C4-2B (cell line): ENCODE measurements at regions not wholly inside any gene's neighbourhood (a gene's known extent, or its start where the extent isn't known, plus 50 kb on each side); places are given as distances from the start of the nearest gene placed in this dataset.

Source experiments
- ZFX ChIP-seq: fragments of 450-650 bp; IDR thresholded peaks from 2 replicates; pipeline ENCODE4 v1.6.1; 2017
- TF ChIP-seq, protein P1 (sequence below): fragments of 450-650 bp; conservative IDR thresholded peaks from 2 replicates; pipeline ENCODE4 v1.5.1; 2017; ENCODE audit warnings: mild to moderate bottlenecking

DNA sequence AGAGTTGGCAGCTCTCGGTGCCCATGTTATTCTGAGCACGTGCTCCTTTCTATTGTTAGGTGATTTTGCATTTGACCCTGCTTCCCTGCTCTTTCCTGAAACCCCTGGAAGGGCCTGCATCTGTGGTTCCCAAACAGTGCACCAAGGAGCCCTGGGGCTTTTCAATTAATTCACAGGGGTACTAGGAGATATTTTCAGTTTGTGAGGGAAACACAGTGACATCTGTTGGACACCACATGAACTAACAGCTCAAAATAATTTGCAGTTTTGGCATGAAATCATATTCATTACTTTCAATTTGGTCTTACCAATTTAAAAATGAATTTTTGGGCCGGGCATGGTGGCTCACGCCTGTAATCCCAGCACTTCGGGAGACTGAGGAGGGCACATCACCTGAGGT is 156.6 kb downstream of the GATB start:
- TF ChIP-seq, protein P1, sequence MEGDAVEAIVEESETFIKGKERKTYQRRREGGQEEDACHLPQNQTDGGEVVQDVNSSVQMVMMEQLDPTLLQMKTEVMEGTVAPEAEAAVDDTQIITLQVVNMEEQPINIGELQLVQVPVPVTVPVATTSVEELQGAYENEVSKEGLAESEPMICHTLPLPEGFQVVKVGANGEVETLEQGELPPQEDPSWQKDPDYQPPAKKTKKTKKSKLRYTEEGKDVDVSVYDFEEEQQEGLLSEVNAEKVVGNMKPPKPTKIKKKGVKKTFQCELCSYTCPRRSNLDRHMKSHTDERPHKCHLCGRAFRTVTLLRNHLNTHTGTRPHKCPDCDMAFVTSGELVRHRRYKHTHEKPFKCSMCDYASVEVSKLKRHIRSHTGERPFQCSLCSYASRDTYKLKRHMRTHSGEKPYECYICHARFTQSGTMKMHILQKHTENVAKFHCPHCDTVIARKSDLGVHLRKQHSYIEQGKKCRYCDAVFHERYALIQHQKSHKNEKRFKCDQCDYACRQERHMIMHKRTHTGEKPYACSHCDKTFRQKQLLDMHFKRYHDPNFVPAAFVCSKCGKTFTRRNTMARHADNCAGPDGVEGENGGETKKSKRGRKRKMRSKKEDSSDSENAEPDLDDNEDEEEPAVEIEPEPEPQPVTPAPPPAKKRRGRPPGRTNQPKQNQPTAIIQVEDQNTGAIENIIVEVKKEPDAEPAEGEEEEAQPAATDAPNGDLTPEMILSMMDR, result peak; percentile 68
- no peak for TF ChIP-seq ZFX
